ENCODE measurements at regions not wholly inside any gene's neighbourhood (a gene's known extent, or its start where the extent isn't known, plus 50 kb on each side); places are given as distances from the start of the nearest gene placed in this dataset.

- no peak for TF ChIP-seq CTCF (conservative IDR thresholded peaks at IDR 0.05)
- H3K27ac ChIP-seq, result no peak overlapping the region
Observed at GRCh38 chr10:129151281-129151680, 315.8 kb upstream of the MGMT start.

GRCh38 chr10:129156406-129156805 lies 310.6 kb upstream of the MGMT start:
- H3K27ac ChIP-seq, result no peak overlapping the region
- no peak for TF ChIP-seq CTCF (conservative IDR thresholded peaks at IDR 0.05)

- no peak for TF ChIP-seq CTCF (conservative IDR thresholded peaks at IDR 0.05)
- no peak overlapping the region for H3K27ac ChIP-seq
Observed at GRCh38 chr10:129157185-129157584, 309.9 kb upstream of the MGMT start.

GRCh38 chr10:129161150-129161549 lies 305.9 kb upstream of the MGMT start:
- TF ChIP-seq CTCF (conservative IDR thresholded peaks at IDR 0.05), result no peak
- H3K27ac ChIP-seq, result no peak overlapping the region

GRCh38 chr10:129163531-129163930 lies 303.5 kb upstream of the MGMT start:
- H3K27ac ChIP-seq, result no peak overlapping the region
- TF ChIP-seq CTCF (conservative IDR thresholded peaks at IDR 0.05), result no peak

GRCh38 chr10:129165076-129165720 lies 301.8 kb upstream of the MGMT start:
- H3K27ac ChIP-seq, result no peak overlapping the region
- TF ChIP-seq CTCF (conservative IDR thresholded peaks at IDR 0.05), result no peak

GRCh38 chr10:129165770-129166169 lies 301.3 kb upstream of the MGMT start:
- H3K27ac ChIP-seq, result no peak overlapping the region
- TF ChIP-seq CTCF (conservative IDR thresholded peaks at IDR 0.05), result no peak
